SK-N-SH (cell line): ENCODE measurements at regions not wholly inside any gene's neighbourhood (a gene's known extent, or its start where the extent isn't known, plus 50 kb on each side); places are given as distances from the start of the nearest gene placed in this dataset.

ENCODE experiments used
- CTCF ChIA-PET: fragments of 300-600, 350-600 bp; formaldehyde crosslinking; extraction: SDS; loops from one replicate; lab custom pipeline; 2021; lab: Yijun Ruan, JAX
- POLR2A ChIA-PET: fragments of 350-600 bp; sonication (Branson Sonifier 250); formaldehyde crosslinking; extraction: SDS; loops from one replicate; lab custom pipeline; 2020; ENCODE audit warnings: antibody characterized with exemption, inconsistent platforms; lab: Yijun Ruan, JAX
- DNase-seq: peaks from one replicate; pipeline ENCODE4 v3.0.0; 2012
- H2AFZ ChIP-seq: fragments of 200-600 bp; sonication (generic); 2 replicates; pipeline ENCODE4 v1.8.1; 2016; ENCODE audit warnings: antibody characterized with exemption, mild to moderate bottlenecking, low read depth
- H3F3A ChIP-seq: fragments of 200-600 bp; sonication (generic); replicated peaks from 2 replicates; pipeline ENCODE3; 2016; ENCODE audit warnings: antibody characterized with exemption, mild to moderate bottlenecking; ENCODE audit not compliant: insufficient read depth
- H3K27ac ChIP-seq, 2 experiments: fragments of 200-500 bp in 1 of 2; fragments of 200-600 bp in 1 of 2; sonication (Bioruptor generic) in 1 of 2; sonication (generic), shearing (Covaris generic) in 1 of 2; 2 replicates each; pipeline versions ENCODE4 v1.5.1 to v1.6.1; 2014 to 2016; ENCODE audit warnings: low read depth in 2 of 2, inconsistent platforms in 1 of 2, low read length in 1 of 2, mild to moderate bottlenecking in 1 of 2, mixed read lengths in 1 of 2
- H3K27me3 ChIP-seq: fragments of 200-600 bp; sonication (generic), shearing (Covaris generic); 2 replicates; pipeline ENCODE4 v1.6.1; 2016; ENCODE audit warnings: mixed run types; ENCODE audit not compliant: insufficient read depth
- H3K36me3 ChIP-seq, 2 experiments: fragments of 200-500 bp in 1 of 2; fragments of 200-600 bp in 1 of 2; sonication (Bioruptor generic) in 1 of 2; sonication (generic) in 1 of 2; replicated peaks in 1 of 2; 2 replicates each; pipeline versions ENCODE3 to v1.5.1; 2014 to 2016; ENCODE audit warnings: low read length in 1 of 2, mild to moderate bottlenecking in 1 of 2; ENCODE audit not compliant: insufficient read depth in 2 of 2, control insufficient read depth in 1 of 2
- H3K4me1 ChIP-seq, 2 experiments: fragments of 200-500 bp in 1 of 2; fragments of 200-600 bp in 1 of 2; sonication (Bioruptor generic) in 1 of 2; sonication (generic), shearing (Covaris generic) in 1 of 2; 2 replicates each; pipeline versions ENCODE4 v1.5.1 to v1.6.1; 2014 to 2016; ENCODE audit warnings: low read depth in 1 of 2, low read length in 1 of 2, mixed run types in 1 of 2; ENCODE audit not compliant: insufficient read depth in 2 of 2, control insufficient read depth in 1 of 2
- H3K4me2 ChIP-seq: fragments of 200-600 bp; sonication (generic), shearing (Covaris generic); 2 replicates; pipeline ENCODE4 v1.6.1; 2017; ENCODE audit warnings: mixed run types
- H3K4me3 ChIP-seq, 2 experiments: fragments of 200-500 bp in 1 of 2; fragments of 200-600 bp in 1 of 2; sonication (Bioruptor generic) in 1 of 2; sonication (generic), shearing (Covaris generic) in 1 of 2; 2 replicates each; pipeline versions ENCODE4 v1.5.1 to v1.8.1; 2014 to 2016; ENCODE audit warnings: low read depth in 2 of 2, inconsistent platforms in 1 of 2, low read length in 1 of 2, mild to moderate bottlenecking in 1 of 2, mixed read lengths in 1 of 2, moderate library complexity in 1 of 2
- H3K79me2 ChIP-seq: fragments of 200-600 bp; sonication (generic); 2 replicates; pipeline ENCODE4 v1.8.1; 2017; ENCODE audit warnings: mild to moderate bottlenecking; ENCODE audit not compliant: insufficient read depth
- H3K9ac ChIP-seq: fragments of 200-600 bp; sonication (generic); 2 replicates; pipeline ENCODE4 v1.6.1; 2017; ENCODE audit warnings: mixed run types
- H3K9me2 ChIP-seq: fragments of 200-600 bp; sonication (generic); 2 replicates; pipeline ENCODE4 v1.6.1; 2017; ENCODE audit warnings: mixed run types
- H3K9me3 ChIP-seq: fragments of 200-600 bp; sonication (generic); 2 replicates; pipeline ENCODE4 v1.6.1; 2017; ENCODE audit warnings: mixed run types, mild to moderate bottlenecking, moderate library complexity
- H4K20me1 ChIP-seq: fragments of 200-600 bp; sonication (generic); 2 replicates; pipeline ENCODE4 v1.6.1; 2017; ENCODE audit warnings: mild to moderate bottlenecking, mixed run types; ENCODE audit not compliant: insufficient read depth
- CHD2 ChIP-seq: fragments of 150-350 bp; IDR thresholded peaks from 2 replicates; pipeline ENCODE4 v1.6.1; 2018; ENCODE audit warnings: low read length; ENCODE audit not compliant: partially characterized antibody
- EP300 ChIP-seq, 2 experiments: IDR thresholded peaks; 2 replicates each; pipeline versions ENCODE4 v1.4.0 to v1.6.1; 2012; ENCODE audit warnings: borderline replicate concordance in 1 of 2, low read depth in 1 of 2, low read length in 1 of 2
- FOSL2 ChIP-seq: IDR thresholded peaks from 2 replicates; pipeline ENCODE4 v1.4.0; 2012; ENCODE audit warnings: low read depth, mild to moderate bottlenecking, moderate library complexity, borderline replicate concordance
- FOXJ3 ChIP-seq: sonication (generic); formaldehyde crosslinking; IDR thresholded peaks from 2 replicates; pipeline ENCODE4 v1.5.1; 2020; ENCODE audit warnings: mild to moderate bottlenecking, missing genetic modification reagents
- FOXM1 ChIP-seq: IDR thresholded peaks from 2 replicates; pipeline ENCODE4 v1.4.0; 2012; ENCODE audit warnings: low read depth, mild to moderate bottlenecking
- GABPA ChIP-seq: IDR thresholded peaks from 2 replicates; pipeline ENCODE4 v1.4.0; 2012; ENCODE audit warnings: low read depth, mild to moderate bottlenecking
- JUND ChIP-seq: IDR thresholded peaks from 2 replicates; pipeline ENCODE4 v1.4.0; 2012
- MXI1 ChIP-seq: IDR thresholded peaks from 2 replicates; pipeline ENCODE4 v1.6.1; 2012; ENCODE audit warnings: mild to moderate bottlenecking, low read depth, low read length, improper control_type of control experiment
- POLR2AphosphoS5 ChIP-seq: IDR thresholded peaks from 2 replicates; pipeline ENCODE4 v1.6.1; 2012; ENCODE audit warnings: low read depth, low read length
- REST ChIP-seq: IDR thresholded peaks from 2 replicates; pipeline ENCODE4 v1.6.1; 2012; ENCODE audit warnings: mild to moderate bottlenecking, low read depth, low read length, moderate library complexity
- RXRA ChIP-seq: IDR thresholded peaks from 2 replicates; pipeline ENCODE4 v1.4.0; 2012; ENCODE audit warnings: low read depth, mild to moderate bottlenecking, borderline replicate concordance
- SIN3A ChIP-seq: IDR thresholded peaks from 2 replicates; pipeline ENCODE4 v1.6.1; 2012; ENCODE audit warnings: low read depth, mild to moderate bottlenecking, low read length, moderate library complexity, borderline replicate concordance
- TAF1 ChIP-seq: IDR thresholded peaks from 2 replicates; pipeline ENCODE4 v1.6.1; 2012; ENCODE audit warnings: low read depth, mild to moderate bottlenecking, low read length, moderate library complexity, borderline replicate concordance
- TEAD4 ChIP-seq: IDR thresholded peaks from 2 replicates; pipeline ENCODE4 v1.4.0; 2012; ENCODE audit warnings: mild to moderate bottlenecking, borderline replicate concordance; ENCODE audit not compliant: insufficient read depth
- USF2 ChIP-seq: fragments of 150-350 bp; IDR thresholded peaks from 2 replicates; pipeline ENCODE4 v1.6.1; 2017; ENCODE audit warnings: antibody characterized with exemption, low read length, low read depth, borderline replicate concordance
- YY1 ChIP-seq: IDR thresholded peaks from 2 replicates; pipeline ENCODE4 v1.4.0; 2012; ENCODE audit warnings: low read depth, mild to moderate bottlenecking
- WGBS: methylation state at CpG from one replicate; pipeline ENCODE4 v1.1.6; 2017; ENCODE audit warnings: low lambda C conversion rate; 5-methylcytosine and 5-hydroxymethylcytosine counted together
- TF ChIP-seq, protein P1 (sequence below): fragments of 150-350 bp; IDR thresholded peaks from 2 replicates; pipeline ENCODE4 v1.6.1; 2016; ENCODE audit warnings: mild to moderate bottlenecking, low read depth, low read length
- TF ChIP-seq, protein P2 (sequence below): IDR thresholded peaks from 2 replicates; pipeline ENCODE4 v1.4.0; 2012; ENCODE audit warnings: low read depth, borderline replicate concordance
- TF ChIP-seq, protein P3 (sequence below): IDR thresholded peaks from 2 replicates; pipeline ENCODE4 v1.4.0; 2012; ENCODE audit warnings: low read depth
- TF ChIP-seq, protein P4 (sequence below): IDR thresholded peaks from 2 replicates; pipeline ENCODE4; 2012

DNA sequence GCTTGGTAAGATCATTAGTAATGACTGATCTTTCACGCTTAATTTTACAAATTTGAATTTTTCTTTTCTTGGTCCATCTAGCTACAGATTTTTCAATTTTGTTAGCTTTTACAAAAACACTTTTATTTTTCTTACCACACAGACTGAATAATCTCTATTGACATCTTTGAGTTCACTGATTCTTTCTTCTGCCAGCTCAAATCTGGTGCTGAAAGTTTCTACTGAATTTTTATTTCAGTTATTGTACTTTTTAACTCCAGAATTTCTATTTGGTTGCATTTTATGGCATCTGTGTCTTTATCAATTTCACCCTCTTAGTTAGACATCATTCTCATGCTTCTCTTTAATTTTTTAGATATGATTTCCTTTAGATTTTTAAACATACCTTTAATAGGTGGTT is 584.7 kb downstream of the LMO4 start:
- H3K4me3 ChIP-seq: no peak overlapping the region
- H3K4me1 ChIP-seq: no peaks in the 10 kb centered on the region
- DNase-seq: no peak
- 0 out of 2 replicates have a peak, but pooled peaks cover 4% of the 10 kb centered on the region for H3K9me3 ChIP-seq
- H3F3A ChIP-seq: no peaks in the 10 kb centered on the region
- H3K4me2 ChIP-seq: no peak overlapping the region
- CTCF ChIA-PET: interaction anchor here (2.1 kb wide), 1 partner anchor 12 kb away, joined by 5 read pairs; no protein-coding TSS in a partner anchor
- H3K27me3 ChIP-seq: no peaks in the 10 kb centered on the region
- POLR2A ChIA-PET: no interaction called here
- H2AFZ ChIP-seq: no peak overlapping the region
- no peak overlapping the region for H3K27ac ChIP-seq
- 95% methylated on average over 1 of the region's 1 CpG for WGBS
- no peaks in the 10 kb centered on the region for H4K20me1 ChIP-seq
- TF ChIP-seq SIN3A: no peak
- TF ChIP-seq POLR2AphosphoS5: no peak
- TF ChIP-seq, protein P1, sequence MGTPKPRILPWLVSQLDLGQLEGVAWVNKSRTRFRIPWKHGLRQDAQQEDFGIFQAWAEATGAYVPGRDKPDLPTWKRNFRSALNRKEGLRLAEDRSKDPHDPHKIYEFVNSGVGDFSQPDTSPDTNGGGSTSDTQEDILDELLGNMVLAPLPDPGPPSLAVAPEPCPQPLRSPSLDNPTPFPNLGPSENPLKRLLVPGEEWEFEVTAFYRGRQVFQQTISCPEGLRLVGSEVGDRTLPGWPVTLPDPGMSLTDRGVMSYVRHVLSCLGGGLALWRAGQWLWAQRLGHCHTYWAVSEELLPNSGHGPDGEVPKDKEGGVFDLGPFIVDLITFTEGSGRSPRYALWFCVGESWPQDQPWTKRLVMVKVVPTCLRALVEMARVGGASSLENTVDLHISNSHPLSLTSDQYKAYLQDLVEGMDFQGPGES: no peak
- TF ChIP-seq JUND: no peak
- TF ChIP-seq TEAD4: no peak
- no peak for TF ChIP-seq FOSL2
- TF ChIP-seq, protein P2, sequence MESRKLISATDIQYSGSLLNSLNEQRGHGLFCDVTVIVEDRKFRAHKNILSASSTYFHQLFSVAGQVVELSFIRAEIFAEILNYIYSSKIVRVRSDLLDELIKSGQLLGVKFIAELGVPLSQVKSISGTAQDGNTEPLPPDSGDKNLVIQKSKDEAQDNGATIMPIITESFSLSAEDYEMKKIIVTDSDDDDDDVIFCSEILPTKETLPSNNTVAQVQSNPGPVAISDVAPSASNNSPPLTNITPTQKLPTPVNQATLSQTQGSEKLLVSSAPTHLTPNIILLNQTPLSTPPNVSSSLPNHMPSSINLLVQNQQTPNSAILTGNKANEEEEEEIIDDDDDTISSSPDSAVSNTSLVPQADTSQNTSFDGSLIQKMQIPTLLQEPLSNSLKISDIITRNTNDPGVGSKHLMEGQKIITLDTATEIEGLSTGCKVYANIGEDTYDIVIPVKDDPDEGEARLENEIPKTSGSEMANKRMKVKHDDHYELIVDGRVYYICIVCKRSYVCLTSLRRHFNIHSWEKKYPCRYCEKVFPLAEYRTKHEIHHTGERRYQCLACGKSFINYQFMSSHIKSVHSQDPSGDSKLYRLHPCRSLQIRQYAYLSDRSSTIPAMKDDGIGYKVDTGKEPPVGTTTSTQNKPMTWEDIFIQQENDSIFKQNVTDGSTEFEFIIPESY: no peak
- TF ChIP-seq, protein P3, sequence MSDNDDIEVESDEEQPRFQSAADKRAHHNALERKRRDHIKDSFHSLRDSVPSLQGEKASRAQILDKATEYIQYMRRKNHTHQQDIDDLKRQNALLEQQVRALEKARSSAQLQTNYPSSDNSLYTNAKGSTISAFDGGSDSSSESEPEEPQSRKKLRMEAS: no peak
- no peak for TF ChIP-seq GABPA
- no peak for TF ChIP-seq USF2
- TF ChIP-seq RXRA: no peak
- no peak for TF ChIP-seq FOXJ3 (CRISPR knock-in tag)
- no peak for TF ChIP-seq MXI1
- TF ChIP-seq, protein P4, sequence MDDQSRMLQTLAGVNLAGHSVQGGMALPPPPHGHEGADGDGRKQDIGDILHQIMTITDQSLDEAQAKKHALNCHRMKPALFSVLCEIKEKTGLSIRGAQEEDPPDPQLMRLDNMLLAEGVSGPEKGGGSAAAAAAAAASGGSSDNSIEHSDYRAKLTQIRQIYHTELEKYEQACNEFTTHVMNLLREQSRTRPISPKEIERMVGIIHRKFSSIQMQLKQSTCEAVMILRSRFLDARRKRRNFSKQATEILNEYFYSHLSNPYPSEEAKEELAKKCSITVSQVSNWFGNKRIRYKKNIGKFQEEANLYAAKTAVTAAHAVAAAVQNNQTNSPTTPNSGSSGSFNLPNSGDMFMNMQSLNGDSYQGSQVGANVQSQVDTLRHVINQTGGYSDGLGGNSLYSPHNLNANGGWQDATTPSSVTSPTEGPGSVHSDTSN: no peak
- TF ChIP-seq CHD2: no peak
- TF ChIP-seq TAF1: no peak
- no peak for TF ChIP-seq FOXM1
- no peak for TF ChIP-seq REST
- no peak for TF ChIP-seq YY1
- TF ChIP-seq EP300 (IDR thresholded peaks at IDR 0.05; ENCODE audit: borderline replicate concordance in 1 of 2, low read depth in 1 of 2, low read length in 1 of 2): no peak
- no peak overlapping the region for H3K9ac ChIP-seq
- no peaks in the 10 kb centered on the region for H3K36me3 ChIP-seq
- no peaks in the 10 kb centered on the region for H3K79me2 ChIP-seq
- H3K9me2 ChIP-seq: no peaks in the 10 kb centered on the region
